ENCODE measurements at regions not wholly inside any gene's neighbourhood (a gene's known extent, or its start where the extent isn't known, plus 50 kb on each side); places are given as distances from the start of the nearest gene placed in this dataset.

GRCh38 chr21:16821588-16821987 is 691.3 kb upstream of the CXADR start:
- no peak overlapping the region for H3K27ac Mint-ChIP-seq
- H3K36me3 Mint-ChIP-seq (ENCODE audit: low read depth): no peaks in the 10 kb centered on the region
- H3K4me3 Mint-ChIP-seq: no peak overlapping the region
- no peaks in the 10 kb centered on the region; the same call in 1 of the 2 replicates for H3K4me1 Mint-ChIP-seq (ENCODE audit: low read depth)
- no peaks in the 10 kb centered on the region; the same call in 1 of the 2 replicates for H3K27me3 Mint-ChIP-seq (ENCODE audit: insufficient read depth)
- DNase-seq: no peak
- TF ChIP-seq CTCF (IDR thresholded peaks at IDR 0.05): no peak
- no peaks in the 10 kb centered on the region for H3K9me3 Mint-ChIP-seq

GRCh38 chr21:16829532-16829931 is 683.3 kb upstream of the CXADR start:
- no peaks in the 10 kb centered on the region for H3K36me3 Mint-ChIP-seq (ENCODE audit: low read depth)
- no peak overlapping the region for H3K27ac Mint-ChIP-seq
- peaks cover 2% of the 10 kb centered on the region; the same call in 1 of the 2 replicates for H3K27me3 Mint-ChIP-seq (ENCODE audit: insufficient read depth)
- no peak for TF ChIP-seq CTCF (IDR thresholded peaks at IDR 0.05)
- DNase-seq: no peak
- H3K9me3 Mint-ChIP-seq: no peaks in the 10 kb centered on the region
- H3K4me1 Mint-ChIP-seq (ENCODE audit: low read depth): no peaks in the 10 kb centered on the region; the same call in 1 of the 2 replicates
- no peak overlapping the region for H3K4me3 Mint-ChIP-seq

GRCh38 chr21:16832791-16833190 is 680.1 kb upstream of the CXADR start:
- DNase-seq: no peak
- H3K4me3 Mint-ChIP-seq: no peak overlapping the region
- no peak for TF ChIP-seq CTCF (IDR thresholded peaks at IDR 0.05)
- peaks cover 2% of the 10 kb centered on the region; the same call in 1 of the 2 replicates for H3K27me3 Mint-ChIP-seq (ENCODE audit: insufficient read depth)
- H3K4me1 Mint-ChIP-seq (ENCODE audit: low read depth): peaks cover 10% of the 10 kb centered on the region
- no peak overlapping the region for H3K27ac Mint-ChIP-seq
- H3K9me3 Mint-ChIP-seq: no peaks in the 10 kb centered on the region
- no peaks in the 10 kb centered on the region for H3K36me3 Mint-ChIP-seq (ENCODE audit: low read depth)

- no peak for DNase-seq
- Mint-ChIP-seq H3K27ac (no peak overlapping the region), H3K36me3 (ENCODE audit: low read depth) (no peaks in the 10 kb centered on the region), H3K27me3 (ENCODE audit: insufficient read depth) (no peaks in the 10 kb centered on the region), H3K4me1 (ENCODE audit: low read depth) (peaks cover 17% of the 10 kb centered on the region), H3K4me3 (no peak overlapping the region), H3K9me3 (no peaks in the 10 kb centered on the region)
- no peak for TF ChIP-seq CTCF (IDR thresholded peaks at IDR 0.05)
These were observed 678.1 kb upstream of the CXADR start for GRCh38 chr21:16834791-16835190.

- no peak for TF ChIP-seq CTCF (IDR thresholded peaks at IDR 0.05)
- H3K9me3 Mint-ChIP-seq: no peaks in the 10 kb centered on the region
- peaks cover 19% of the 10 kb centered on the region for H3K4me1 Mint-ChIP-seq (ENCODE audit: low read depth)
- H3K36me3 Mint-ChIP-seq (ENCODE audit: low read depth): no peaks in the 10 kb centered on the region
- no peak overlapping the region for H3K27ac Mint-ChIP-seq
- DNase-seq: no peak
- H3K4me3 Mint-ChIP-seq: no peak overlapping the region
- no peaks in the 10 kb centered on the region for H3K27me3 Mint-ChIP-seq (ENCODE audit: insufficient read depth)
These were observed 675.5 kb upstream of the CXADR start for GRCh38 chr21:16837321-16837720.

GRCh38 chr21:16837721-16838120 is 675.1 kb upstream of the CXADR start:
- no peak overlapping the region for H3K27ac Mint-ChIP-seq
- H3K27me3 Mint-ChIP-seq (ENCODE audit: insufficient read depth): no peaks in the 10 kb centered on the region
- H3K4me3 Mint-ChIP-seq: no peak overlapping the region
- no peaks in the 10 kb centered on the region for H3K9me3 Mint-ChIP-seq
- peaks cover 23% of the 10 kb centered on the region for H3K4me1 Mint-ChIP-seq (ENCODE audit: low read depth)
- H3K36me3 Mint-ChIP-seq (ENCODE audit: low read depth): no peaks in the 10 kb centered on the region
- TF ChIP-seq CTCF (IDR thresholded peaks at IDR 0.05): no peak
- no peak for DNase-seq

Measured in HFFc6 (cell line).